MCF 10A (cell line): ENCODE measurements at regions not wholly inside any gene's neighbourhood (a gene's known extent, or its start where the extent isn't known, plus 50 kb on each side); places are given as distances from the start of the nearest gene placed in this dataset.
A peak's percentile ranks its signal among the peaks of the same experiment; 100 is the strongest.

Experiments used
- BruUV-seq: library from RNA; stranded (reverse); fragments of 400-500 nt; replicated peaks from 2 replicates; lab custom pipeline; 2021; lab: Mats Ljungman, UMichigan
- CTCF ChIA-PET: fragments of 300-600 bp; sonication (Branson Sonifier 250); formaldehyde crosslinking; extraction: SDS; loops from one replicate; lab custom pipeline; 2021; ENCODE audit warnings: antibody characterized with exemption, inconsistent platforms; lab: Yijun Ruan, JAX
- POLR2A ChIA-PET: fragments of 300-600, 350-650 bp; sonication (Branson Sonifier 250); formaldehyde crosslinking; extraction: SDS; loops from one replicate; lab custom pipeline; 2020; ENCODE audit warnings: antibody characterized with exemption, inconsistent platforms; lab: Yijun Ruan, JAX
- DNase-seq: peaks from one replicate; pipeline ENCODE4 v3.0.0-alpha.2; 2018; ENCODE audit not compliant: unreplicated experiment
- H3K27ac Mint-ChIP-seq: one replicate; pipeline ENCODE4 v1.8.0; 2022; ENCODE audit warnings: mild to moderate bottlenecking, low read depth, mixed read lengths; ENCODE audit not compliant: unreplicated experiment
- H3K27me3 Mint-ChIP-seq: one replicate; pipeline ENCODE4 v1.8.0; 2022; ENCODE audit warnings: mixed read lengths; ENCODE audit not compliant: insufficient read depth, unreplicated experiment
- H3K36me3 Mint-ChIP-seq: one replicate; pipeline ENCODE4 v1.8.0; 2022; ENCODE audit warnings: mild to moderate bottlenecking, moderate library complexity, mixed read lengths; ENCODE audit not compliant: insufficient read depth, unreplicated experiment
- H3K4me1 Mint-ChIP-seq: one replicate; pipeline ENCODE4 v1.8.0; 2022; ENCODE audit warnings: mixed read lengths; ENCODE audit not compliant: insufficient read depth, unreplicated experiment
- H3K4me3 Mint-ChIP-seq: one replicate; pipeline ENCODE4 v1.8.0; 2022; ENCODE audit warnings: mild to moderate bottlenecking, moderate library complexity, mixed read lengths; ENCODE audit not compliant: unreplicated experiment
- H3K9me3 Mint-ChIP-seq: one replicate; pipeline ENCODE4 v1.8.0; 2022; ENCODE audit warnings: mixed read lengths; ENCODE audit not compliant: unreplicated experiment
- intact Hi-C: fragments of 100-400 bp; cut with micrococcal nuclease; formaldehyde crosslinking; loops from 2 replicates; pipeline ENCODE4 v1.14.1; 2022
- TF ChIP-seq, protein P1 (sequence below): fragments of 200-600 bp; IDR thresholded peaks from one replicate; pipeline ENCODE4 v1.8.0; 2022; ENCODE audit warnings: antibody characterized with exemption, mild to moderate bottlenecking; ENCODE audit not compliant: unreplicated experiment

GRCh38 chr18:51461956-51462355 is 264.5 kb upstream of the MEX3C start:
- Mint-ChIP-seq H3K36me3 (no peaks in the 10 kb centered on the region), H3K4me1 (peaks cover 30% of the 10 kb centered on the region), H3K27ac (peak overlapping the region; percentile 91), H3K27me3 (no peaks in the 10 kb centered on the region), H3K4me3 (no peak overlapping the region), H3K9me3 (no peaks in the 10 kb centered on the region)
- intact Hi-C loops: no loop called here
- CTCF ChIA-PET: interaction anchor here (0.6 to 0.9 kb wide), 3 partner anchors 45 to 941 kb away, joined by 3 to 4 read pairs (median 3); no protein-coding TSS in a partner anchor
- POLR2A ChIA-PET: interaction anchor here (1.2 kb wide), 1 partner anchor 24 kb away, joined by 3 read pairs; no protein-coding TSS in a partner anchor
- no TSS peak for BruUV-seq
- TF ChIP-seq, protein P1, sequence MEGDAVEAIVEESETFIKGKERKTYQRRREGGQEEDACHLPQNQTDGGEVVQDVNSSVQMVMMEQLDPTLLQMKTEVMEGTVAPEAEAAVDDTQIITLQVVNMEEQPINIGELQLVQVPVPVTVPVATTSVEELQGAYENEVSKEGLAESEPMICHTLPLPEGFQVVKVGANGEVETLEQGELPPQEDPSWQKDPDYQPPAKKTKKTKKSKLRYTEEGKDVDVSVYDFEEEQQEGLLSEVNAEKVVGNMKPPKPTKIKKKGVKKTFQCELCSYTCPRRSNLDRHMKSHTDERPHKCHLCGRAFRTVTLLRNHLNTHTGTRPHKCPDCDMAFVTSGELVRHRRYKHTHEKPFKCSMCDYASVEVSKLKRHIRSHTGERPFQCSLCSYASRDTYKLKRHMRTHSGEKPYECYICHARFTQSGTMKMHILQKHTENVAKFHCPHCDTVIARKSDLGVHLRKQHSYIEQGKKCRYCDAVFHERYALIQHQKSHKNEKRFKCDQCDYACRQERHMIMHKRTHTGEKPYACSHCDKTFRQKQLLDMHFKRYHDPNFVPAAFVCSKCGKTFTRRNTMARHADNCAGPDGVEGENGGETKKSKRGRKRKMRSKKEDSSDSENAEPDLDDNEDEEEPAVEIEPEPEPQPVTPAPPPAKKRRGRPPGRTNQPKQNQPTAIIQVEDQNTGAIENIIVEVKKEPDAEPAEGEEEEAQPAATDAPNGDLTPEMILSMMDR: no peak
- DNase-seq: peak; percentile 69

GRCh38 chr18:51463483-51464136 is 266.1 kb upstream of the MEX3C start:
- H3K27me3 Mint-ChIP-seq: no peaks in the 10 kb centered on the region
- CTCF ChIA-PET: interaction anchor here (0.7 kb wide), 1 partner anchor 12 kb away, joined by 3 read pairs; no protein-coding TSS in a partner anchor

GRCh38 chr18:51478908-51479307 is 281.4 kb upstream of the MEX3C start:
- Mint-ChIP-seq H3K4me1 (no peaks in the 10 kb centered on the region), H3K27me3 (no peaks in the 10 kb centered on the region), H3K9me3 (no peaks in the 10 kb centered on the region), H3K27ac (no peak overlapping the region), H3K36me3 (no peaks in the 10 kb centered on the region), H3K4me3 (no peak overlapping the region)
- intact Hi-C loops: no loop called here
- POLR2A ChIA-PET: interaction anchor here (1.1 to 1.6 kb wide), 2 partner anchors 15 to 157 kb away, joined by 3 read pairs; no protein-coding TSS in a partner anchor
- DNase-seq: no peak
- no TSS peak for BruUV-seq
- CTCF ChIA-PET: interaction anchor here (0.6 to 1.1 kb wide), 5 partner anchors 10 to 1024 kb away, joined by 3 read pairs; no protein-coding TSS in a partner anchor
- TF ChIP-seq, protein P1: no peak

More at GRCh38 chr18:51463483-51464136, 266.1 kb upstream of the MEX3C start:
- TF ChIP-seq, protein P1: no peak
- Mint-ChIP-seq H3K9me3 (no peaks in the 10 kb centered on the region), H3K4me3 (no peak overlapping the region), H3K4me1 (peaks cover 30% of the 10 kb centered on the region), H3K27ac (no peak overlapping the region), H3K36me3 (no peaks in the 10 kb centered on the region)
- BruUV-seq: no TSS peak
- intact Hi-C loops: no loop called here
- POLR2A ChIA-PET: interaction anchor here (0.6 to 0.7 kb wide), 3 partner anchors 34 to 478 kb away, joined by 3 read pairs; no protein-coding TSS in a partner anchor
- no peak for DNase-seq

DNA sequence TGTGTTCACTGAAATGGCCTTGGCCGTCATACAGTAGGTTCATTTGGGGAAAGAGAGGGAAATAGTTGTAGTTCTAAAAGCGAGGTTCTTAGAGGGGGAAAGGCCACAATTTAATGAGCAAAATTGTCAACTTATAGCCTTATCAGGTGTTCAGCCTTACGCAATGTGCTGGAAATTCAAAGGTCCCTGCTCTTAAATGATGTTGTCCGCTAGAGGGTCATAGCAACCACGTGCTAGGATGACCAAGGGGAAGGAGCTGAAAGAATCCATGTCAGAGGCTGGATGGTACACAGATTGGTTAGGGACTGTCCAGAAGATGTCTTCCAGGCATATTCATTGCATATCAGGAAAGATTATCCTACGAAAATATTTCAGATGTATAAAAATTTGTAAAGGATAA is 282.3 kb upstream of the MEX3C start:
- ChIA-PET CTCF (interaction anchor here (0.7 to 1.1 kb wide), 2 partner anchors 10 kb away, joined by 3 read pairs; no protein-coding TSS in a partner anchor), POLR2A (interaction anchor here (1.6 kb wide), 1 partner anchor 14 kb away, joined by 3 read pairs; no protein-coding TSS in a partner anchor)
- TF ChIP-seq, protein P1: no peak
- BruUV-seq: no TSS peak
- no peaks in the 10 kb centered on the region for H3K36me3 Mint-ChIP-seq
- H3K27me3 Mint-ChIP-seq: no peaks in the 10 kb centered on the region
- intact Hi-C loops: no loop called here
- H3K4me1 Mint-ChIP-seq: no peaks in the 10 kb centered on the region
- DNase-seq: no peak
- H3K27ac Mint-ChIP-seq: no peak overlapping the region
- H3K9me3 Mint-ChIP-seq: no peaks in the 10 kb centered on the region
- no peak overlapping the region for H3K4me3 Mint-ChIP-seq
